Forelimb muscle (tissue), 1 donor: ENCODE measurements at regions not wholly inside any gene's neighbourhood (a gene's known extent, or its start where the extent isn't known, plus 50 kb on each side); places are given as distances from the start of the nearest gene placed in this dataset.
A peak's percentile ranks its signal among the peaks of the same experiment; 100 is the strongest.
"Not testable (repeated sequence)": the region's sequence is repeated elsewhere in the genome, so short reads cannot be mapped to it uniquely, and the experiment has no call there.

Experiments
- DNase-seq: peaks from one replicate; pipeline ENCODE4 v3.0.0-alpha.2; 2013; ENCODE audit warnings: low read depth

- DNase-seq, result no peak
Observed at GRCh38 chr15:79659691-79660090, 227.6 kb downstream of the MINAR1 start.

- no peak for DNase-seq
Observed at GRCh38 chr15:79661411-79661810, 229.3 kb downstream of the MINAR1 start.

GRCh38 chr15:79673416-79674123, 223.2 kb downstream of the MTHFS start:
- DNase-seq, result no peak

GRCh38 chr15:79674124-79674465, 222.7 kb downstream of the MTHFS start:
- no peak for DNase-seq

DNA sequence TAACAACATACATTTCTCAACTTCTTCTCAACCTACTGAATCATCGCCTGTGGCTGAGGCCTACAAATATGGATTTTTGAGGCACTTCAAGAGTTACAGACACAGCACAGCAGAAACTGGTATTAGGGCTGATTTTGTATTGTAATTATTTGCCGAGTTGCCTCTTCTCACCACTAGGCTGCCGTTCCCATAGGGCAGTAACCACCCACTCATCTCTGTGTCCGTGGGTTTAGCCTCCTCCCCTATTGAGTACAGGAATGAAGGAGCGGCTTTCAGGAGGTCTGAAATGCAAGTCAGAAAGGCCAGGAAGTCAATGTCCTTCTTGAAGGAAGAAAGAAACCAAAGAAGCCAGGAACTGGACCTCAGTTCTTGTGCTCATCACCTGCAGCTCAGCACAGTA, 220.8 kb downstream of the MTHFS start:
- no peak for DNase-seq

GRCh38 chr15:79676621-79677020, 220.2 kb downstream of the MTHFS start:
- no peak for DNase-seq

- no peak for DNase-seq
Observed at GRCh38 chr15:79677241-79677640, 219.6 kb downstream of the MTHFS start.

DNA sequence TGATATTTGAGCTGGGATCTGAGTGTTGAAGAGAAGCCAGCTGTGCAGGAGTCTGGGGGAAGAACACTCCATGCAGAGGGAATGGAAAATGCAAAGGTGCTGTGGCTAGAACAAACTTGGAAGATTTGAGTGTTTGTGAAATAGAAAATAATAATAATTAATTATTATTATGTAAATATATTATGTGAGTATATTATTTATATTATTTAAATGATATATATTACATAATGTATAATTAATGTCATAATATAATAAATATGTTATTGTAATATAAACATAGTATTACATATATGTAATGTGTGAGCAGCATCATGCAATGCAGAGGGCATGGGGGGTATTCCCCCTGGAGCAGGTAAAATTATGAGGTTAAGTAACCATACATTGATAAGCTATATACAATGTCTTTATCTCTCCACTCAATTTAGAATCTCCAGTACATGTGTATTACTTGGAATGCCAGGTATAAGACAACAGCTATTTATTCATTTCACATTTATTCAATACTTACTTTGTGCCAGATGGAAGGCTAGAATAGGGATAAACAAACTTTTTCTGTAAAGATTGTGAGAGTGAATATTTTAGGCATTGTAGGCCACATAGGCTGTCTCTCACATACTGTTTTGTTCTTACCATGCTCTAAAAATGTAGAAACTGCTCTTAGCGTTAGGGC, 218.6 kb downstream of the MTHFS start:
- no peak for DNase-seq

GRCh38 chr15:79680720-79681119, 216.1 kb downstream of the MTHFS start:
- DNase-seq, result no peak

GRCh38 chr15:79682285-79682684, 214.5 kb downstream of the MTHFS start:
- DNase-seq, result peak; percentile 11

- no peak for DNase-seq
Observed at GRCh38 chr15:79682851-79683288, 213.9 kb downstream of the MTHFS start.

DNA sequence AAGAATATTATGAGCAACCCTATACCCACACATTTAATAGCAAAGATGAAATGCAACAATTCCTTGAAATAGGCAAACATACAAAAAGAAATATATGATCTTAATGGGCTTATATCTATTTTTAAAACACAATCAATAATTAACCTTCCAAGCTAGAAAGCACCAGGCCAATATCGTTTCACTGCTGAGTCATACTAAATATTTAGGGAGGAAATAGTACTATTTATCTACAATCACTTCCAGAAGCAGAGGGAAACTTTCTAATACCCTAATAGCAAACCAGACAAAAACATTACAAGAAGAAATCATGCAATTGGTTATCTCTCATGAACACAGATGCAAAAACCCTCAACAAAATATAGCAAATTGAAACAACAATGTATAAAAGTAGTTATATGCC, 207.8 kb downstream of the MTHFS start:
- DNase-seq, result no peak

GRCh38 chr15:79700951-79701480, 195.8 kb downstream of the MTHFS start:
- DNase-seq, result no peak

- no peak for DNase-seq
Observed at GRCh38 chr15:79702621-79703020, 194.2 kb downstream of the MTHFS start.

DNA sequence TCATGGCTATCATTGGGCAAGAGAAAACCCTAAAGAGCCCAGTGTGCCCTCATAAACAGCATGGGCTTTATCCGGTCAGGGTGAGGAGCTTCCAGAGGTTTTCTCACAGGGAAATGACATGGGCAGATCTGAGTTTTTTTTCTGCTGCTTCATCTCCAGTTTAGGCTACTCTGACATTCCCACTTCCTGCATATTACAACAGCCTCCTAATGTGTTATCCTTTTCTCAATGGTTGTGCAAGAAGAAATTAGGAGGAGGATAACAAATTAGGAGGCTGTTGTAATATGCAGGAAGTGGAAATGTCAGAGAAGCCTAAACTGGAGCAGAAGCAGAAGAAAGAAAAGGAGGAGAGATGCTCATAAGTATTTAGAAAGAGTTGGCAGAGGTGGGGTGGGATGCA, 175.6 kb downstream of the MTHFS start:
- DNase-seq, result no peak

DNA sequence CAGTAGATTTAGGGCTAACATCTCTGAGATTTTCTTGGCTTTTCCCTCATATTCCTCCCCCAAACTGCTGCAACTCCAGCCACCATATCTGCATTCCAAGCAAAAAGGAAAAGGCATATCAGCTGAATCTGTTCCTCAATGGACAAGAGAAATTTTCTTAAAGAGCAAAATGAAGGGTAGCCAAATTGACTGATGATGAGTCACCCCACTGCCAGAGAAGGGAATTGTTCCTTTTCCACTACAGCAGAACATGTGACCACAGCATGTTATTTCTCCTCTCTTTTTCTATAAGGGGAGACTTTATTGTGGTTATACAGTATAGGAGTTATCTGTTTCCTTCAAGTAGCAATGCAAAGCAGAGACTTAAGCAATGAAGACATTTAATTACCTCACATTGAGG, 172.5 kb downstream of the MTHFS start:
- DNase-seq, result no peak

DNA sequence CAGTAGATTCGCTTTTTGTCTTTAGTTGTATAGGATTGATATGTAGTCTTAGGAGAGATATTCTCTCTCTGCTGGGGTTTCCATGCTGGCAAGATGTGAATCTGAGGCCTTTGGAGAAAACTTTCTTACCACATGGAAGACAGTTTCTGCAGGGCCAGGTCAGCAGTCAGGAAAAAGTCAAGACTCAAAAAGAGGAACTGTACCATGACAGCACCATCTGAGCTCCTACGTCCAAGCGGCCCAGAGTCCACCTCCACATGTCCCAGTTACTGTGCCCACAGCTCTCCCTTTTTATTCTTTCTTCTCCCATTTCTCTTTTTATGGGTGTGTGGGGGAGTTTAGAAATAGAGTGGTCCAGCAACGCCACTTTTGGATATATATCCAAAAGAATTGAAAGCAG, 172.0 kb downstream of the MTHFS start:
- no peak for DNase-seq

DNA sequence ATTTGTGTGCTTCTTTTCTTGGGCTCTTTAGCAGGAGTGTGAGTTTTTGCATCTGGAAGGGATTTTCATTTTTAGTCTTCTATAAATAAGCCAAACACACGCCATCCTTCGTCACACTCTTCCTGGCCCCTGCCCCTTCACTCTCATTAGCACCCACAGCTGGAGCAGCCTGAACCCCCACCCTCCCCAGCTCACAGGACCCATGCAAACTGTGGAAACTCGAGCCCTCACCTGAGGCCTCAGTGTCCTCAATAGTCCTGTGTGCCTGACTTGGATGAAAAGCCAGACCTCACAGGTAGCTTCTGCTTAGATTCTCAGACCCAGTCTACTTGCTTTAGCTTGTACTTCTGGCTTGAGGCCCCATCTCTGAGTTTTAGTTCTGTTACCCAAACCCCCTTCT, 167.9 kb downstream of the MTHFS start:
- DNase-seq, result no peak

DNA sequence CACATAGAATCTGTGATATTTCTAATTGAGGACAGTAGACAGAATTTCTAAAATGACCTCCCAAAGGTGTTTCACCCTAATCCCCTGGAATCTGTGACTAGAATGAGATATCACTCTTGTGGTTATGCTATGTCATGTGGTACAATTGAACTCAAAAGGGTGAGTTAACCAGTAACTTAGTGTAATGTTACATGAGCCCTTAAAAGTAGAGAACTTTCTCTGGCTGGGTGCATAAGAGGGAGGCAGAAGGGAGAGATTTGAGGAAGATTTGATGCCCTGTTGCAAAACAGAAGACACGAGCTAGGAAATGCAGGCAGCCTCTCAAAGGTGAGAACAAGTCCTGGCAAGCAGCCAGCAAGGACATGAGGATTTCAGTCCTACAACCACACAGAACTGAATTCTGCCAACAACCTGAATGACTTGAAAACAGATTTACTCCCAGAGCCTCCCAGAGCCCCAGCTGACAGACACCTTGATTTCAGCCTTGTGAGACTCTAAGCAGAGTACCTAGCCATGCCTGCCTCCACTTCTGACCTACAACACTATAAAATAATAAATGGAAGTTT, 160.3 kb downstream of the MTHFS start:
- no peak for DNase-seq

DNA sequence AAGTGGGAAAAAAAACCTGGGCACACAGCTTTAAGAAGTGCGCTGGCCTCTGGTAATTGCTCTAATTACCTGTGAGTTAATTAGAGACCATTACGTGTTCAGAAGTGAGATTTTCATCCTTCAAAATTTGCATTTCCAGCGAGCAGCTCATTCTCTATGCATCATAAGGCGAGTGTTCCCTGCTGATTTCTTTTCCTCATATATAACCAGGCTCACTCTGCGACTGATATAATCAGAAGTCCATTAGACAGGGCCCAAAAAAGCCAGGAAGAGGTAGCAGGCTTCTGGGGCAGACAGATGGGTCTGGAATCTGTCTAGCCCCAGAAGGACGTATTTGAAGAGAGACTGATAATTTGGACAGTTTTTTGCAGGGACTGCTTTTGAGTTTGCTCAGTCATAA, 158.7 kb downstream of the MTHFS start:
- DNase-seq, result no peak

- no peak for DNase-seq
Observed at GRCh38 chr15:79740561-79740960, 156.3 kb downstream of the MTHFS start.

DNA sequence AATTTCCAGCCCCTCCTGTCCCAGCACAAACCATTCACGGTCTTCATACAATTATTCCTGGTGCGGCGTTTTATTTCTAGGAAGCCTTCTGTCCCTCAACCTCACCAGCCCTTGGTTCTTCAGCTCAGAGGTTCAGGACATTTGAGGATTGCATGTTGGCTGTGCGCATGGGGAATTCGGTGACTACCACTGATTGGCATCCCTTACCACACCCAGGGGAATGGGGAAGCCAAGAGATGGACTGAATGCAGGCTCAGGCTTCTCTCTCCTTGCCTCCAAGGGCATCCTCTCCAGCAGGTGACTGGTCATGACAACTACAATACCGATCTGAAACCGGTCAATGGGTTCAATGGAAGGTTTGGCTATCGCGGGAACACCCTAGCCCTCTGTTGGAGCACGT, 153.8 kb downstream of the MTHFS start:
- no peak for DNase-seq

DNA sequence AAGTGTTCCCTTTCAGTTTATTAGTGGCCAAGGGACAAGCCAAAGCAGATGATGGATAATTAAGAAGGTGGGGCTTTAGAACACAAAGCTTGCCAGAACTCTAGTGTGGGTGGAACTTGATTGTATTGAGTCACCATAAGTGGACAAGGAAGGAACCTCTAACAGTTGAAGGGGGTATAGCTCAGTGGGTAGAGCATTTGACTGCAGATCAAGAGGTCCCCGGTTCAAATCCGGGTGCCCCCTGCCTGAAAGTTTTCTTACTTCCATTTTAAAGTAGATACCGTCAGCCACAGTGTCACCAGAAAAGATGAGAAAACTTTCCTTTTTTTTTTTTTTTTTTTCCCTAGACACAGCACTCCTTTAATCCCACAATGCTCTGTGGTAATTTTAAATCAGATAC, 152.3 kb downstream of the MTHFS start:
- DNase-seq, result not testable (repeated sequence)
